AG04450 (cell line): ENCODE measurements at regions not wholly inside any gene's neighbourhood (a gene's known extent, or its start where the extent isn't known, plus 50 kb on each side); places are given as distances from the start of the nearest gene placed in this dataset.

Source experiments
- CTCF ChIA-PET: fragments of 300-600, 350-600 bp; formaldehyde crosslinking; extraction: SDS; loops from one replicate; lab custom pipeline; 2022; ENCODE audit warnings: antibody characterized with exemption, inconsistent platforms; lab: Charles Lee
- POLR2A ChIA-PET: fragments of 350-600 bp; formaldehyde crosslinking; extraction: SDS; loops from one replicate; lab custom pipeline; 2021; ENCODE audit warnings: antibody characterized with exemption, inconsistent platforms; lab: Yijun Ruan, JAX
- DNase-seq: peaks from one replicate; pipeline ENCODE4 v3.0.0-alpha.2; 2011; ENCODE audit warnings: low read depth, low spot score
- H3K27ac ChIP-seq: one replicate; pipeline ENCODE4 v1.5.1; 2012; ENCODE audit warnings: low read depth, low read length, control low read depth
- H3K27me3 ChIP-seq: one replicate; pipeline ENCODE4 v1.6.0; 2012; ENCODE audit warnings: low read length; ENCODE audit not compliant: control insufficient read depth, insufficient read depth
- H3K4me3 ChIP-seq: 2 replicates; pipeline ENCODE4 v1.5.1; 2011; ENCODE audit warnings: mild to moderate bottlenecking, low read depth, low read length, control low read depth
- H3K9me3 ChIP-seq: 2 replicates; pipeline ENCODE4 v1.5.1; 2012; ENCODE audit warnings: low read length; ENCODE audit not compliant: control insufficient read depth, insufficient read depth
- CTCF ChIP-seq: IDR thresholded peaks from 2 replicates; pipeline ENCODE4 v1.5.1; 2011; ENCODE audit warnings: low read depth, low read length, control low read depth, inconsistent platforms

GRCh38 chr12:92539976-92540781 lies 162.6 kb upstream of the PLEKHG7 start:
- Histone ChIP-seq H3K27ac (no peak overlapping the region), H3K9me3 (no peaks in the 10 kb centered on the region; the same call in 1 of the 2 replicates), H3K4me3 (no peak overlapping the region), H3K27me3 (no peaks in the 10 kb centered on the region)
- ChIA-PET CTCF (no interaction called here), POLR2A (no interaction called here)
- no peak for TF ChIP-seq CTCF
- no peak for DNase-seq

- no peak overlapping the region for H3K27ac ChIP-seq
- CTCF ChIA-PET, result no interaction called here
- POLR2A ChIA-PET, result no interaction called here
- H3K9me3 ChIP-seq, result no peaks in the 10 kb centered on the region; the same call in 1 of the 2 replicates
- DNase-seq, result peak; percentile 37
- no peaks in the 10 kb centered on the region for H3K27me3 ChIP-seq
- no peak overlapping the region for H3K4me3 ChIP-seq
- TF ChIP-seq CTCF, result no peak
Measured at GRCh38 chr12:92539110-92539749, 163.6 kb upstream of the PLEKHG7 start.

GRCh38 chr12:92537290-92537960 lies 165.4 kb upstream of the PLEKHG7 start:
- H3K27me3 ChIP-seq, result no peaks in the 10 kb centered on the region
- TF ChIP-seq CTCF, result no peak
- DNase-seq, result no peak
- POLR2A ChIA-PET, result no interaction called here
- CTCF ChIA-PET, result no interaction called here
- H3K4me3 ChIP-seq, result no peak overlapping the region
- H3K9me3 ChIP-seq, result no peaks in the 10 kb centered on the region; the same call in 1 of the 2 replicates
- no peak overlapping the region for H3K27ac ChIP-seq

GRCh38 chr12:92535961-92536360 lies 166.8 kb upstream of the PLEKHG7 start:
- Histone ChIP-seq H3K27ac (no peak overlapping the region), H3K27me3 (no peaks in the 10 kb centered on the region), H3K4me3 (no peak overlapping the region), H3K9me3 (no peaks in the 10 kb centered on the region; the same call in 1 of the 2 replicates)
- ChIA-PET POLR2A (no interaction called here), CTCF (no interaction called here)
- TF ChIP-seq CTCF, result no peak
- no peak for DNase-seq
